ENCODE measurements at regions not wholly inside any gene's neighbourhood (a gene's known extent, or its start where the extent isn't known, plus 50 kb on each side); places are given as distances from the start of the nearest gene placed in this dataset.

DNA sequence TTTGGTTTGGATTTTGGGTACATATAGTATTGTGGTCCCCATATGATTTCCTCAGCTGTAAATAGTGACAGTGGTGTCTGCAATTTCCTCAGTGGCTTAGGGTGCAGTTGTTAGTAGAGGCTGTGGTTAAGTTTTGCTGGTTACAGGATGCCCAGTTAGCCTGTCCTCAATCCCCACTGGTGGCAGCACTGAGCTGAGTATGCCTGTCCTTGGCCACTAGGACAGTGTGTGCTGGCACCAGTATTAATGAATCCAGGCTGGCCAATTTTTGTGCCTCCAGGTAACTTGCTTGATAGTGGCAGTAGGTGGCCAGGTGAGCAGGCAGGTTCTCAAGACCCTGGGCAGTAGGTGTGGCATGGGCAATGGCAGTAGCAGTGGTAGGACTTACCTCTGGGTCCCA is 973.1 kb downstream of the TMEM182 start:
- H2AK5ac ChIP-seq (ENCODE audit: insufficient read length, low read length): no peak overlapping the region
- H3K79me2 ChIP-seq (ENCODE audit: insufficient read depth, low read length): no peaks in the 10 kb centered on the region
- no peak overlapping the region for H2BK120ac ChIP-seq (ENCODE audit: low read depth, low read length, poor library complexity, severe bottlenecking)
- H2AFZ ChIP-seq (ENCODE audit: low read length): no peak overlapping the region
- no peak overlapping the region for H3K56ac ChIP-seq (ENCODE audit: insufficient read length, low read depth, low read length)
- no peak overlapping the region for H2BK20ac ChIP-seq (ENCODE audit: low read depth, low read length, poor library complexity, severe bottlenecking)
- no peak overlapping the region for H3K4me2 ChIP-seq (ENCODE audit: insufficient read depth, insufficient read length, low read length)
- no peak overlapping the region for H2BK5ac ChIP-seq (ENCODE audit: insufficient read length, low read length)
- peak; percentile 56 for DNase-seq
- no peak overlapping the region for H3K14ac ChIP-seq (ENCODE audit: insufficient read depth, low read length)
- Mint-ChIP-seq H3K36me3 (ENCODE audit: insufficient read depth in 1 of 3, low read depth in 3 of 3) (peaks cover 0 to 9% (median 2%) of the 10 kb centered on the region in 3 experiments; a peak in 3 of 7 replicates), H3K9me3 (peaks cover 8 to 15% of the 10 kb centered on the region in 2 experiments), H3K4me3 (no peak overlapping the region), H3K27ac (no peak overlapping the region), H3K27me3 (ENCODE audit: low read depth) (no peaks in the 10 kb centered on the region), H3K4me1 (no peaks in the 10 kb centered on the region)
- H2BK12ac ChIP-seq (ENCODE audit: insufficient read length, low read depth, low read length): no peak overlapping the region
- H4K20me1 ChIP-seq (ENCODE audit: control insufficient read depth, insufficient read depth, insufficient read length): no peaks in the 10 kb centered on the region
- H4K8ac ChIP-seq (replicated peaks; ENCODE audit: insufficient read length, low read depth, low read length): no peak overlapping the region
- H3K9me3 ChIP-seq (ENCODE audit: control insufficient read depth, low read depth, low read length): no peaks in the 10 kb centered on the region
- H3K4ac ChIP-seq (ENCODE audit: low read depth, low read length): no peak overlapping the region
- no peaks in the 10 kb centered on the region; the same call in 1 of the 2 replicates for H3K4me1 ChIP-seq (ENCODE audit: insufficient read depth, low read length)
- H3K18ac ChIP-seq (ENCODE audit: insufficient read length, low read depth, low read length): no peak overlapping the region
- H3K79me1 ChIP-seq (ENCODE audit: insufficient read depth, low read depth, low read length, poor library complexity, severe bottlenecking): no peaks in the 10 kb centered on the region
- H4K5ac ChIP-seq (ENCODE audit: insufficient read length, low read depth, low read length): no peak overlapping the region
- H3K23ac ChIP-seq (ENCODE audit: insufficient read length, low read depth, low read length): no peak overlapping the region
- no peak overlapping the region for H3K9ac ChIP-seq (ENCODE audit: extremely low read depth, insufficient read length, low read length)
- H3K27ac ChIP-seq (ENCODE audit: insufficient read length, low read depth, low read length): no peak overlapping the region
- no peak overlapping the region for H2BK15ac ChIP-seq (ENCODE audit: low read depth, low read length)
- H4K91ac ChIP-seq (ENCODE audit: insufficient read length, low read depth, low read length): no peak overlapping the region
- TF ChIP-seq, protein P1, sequence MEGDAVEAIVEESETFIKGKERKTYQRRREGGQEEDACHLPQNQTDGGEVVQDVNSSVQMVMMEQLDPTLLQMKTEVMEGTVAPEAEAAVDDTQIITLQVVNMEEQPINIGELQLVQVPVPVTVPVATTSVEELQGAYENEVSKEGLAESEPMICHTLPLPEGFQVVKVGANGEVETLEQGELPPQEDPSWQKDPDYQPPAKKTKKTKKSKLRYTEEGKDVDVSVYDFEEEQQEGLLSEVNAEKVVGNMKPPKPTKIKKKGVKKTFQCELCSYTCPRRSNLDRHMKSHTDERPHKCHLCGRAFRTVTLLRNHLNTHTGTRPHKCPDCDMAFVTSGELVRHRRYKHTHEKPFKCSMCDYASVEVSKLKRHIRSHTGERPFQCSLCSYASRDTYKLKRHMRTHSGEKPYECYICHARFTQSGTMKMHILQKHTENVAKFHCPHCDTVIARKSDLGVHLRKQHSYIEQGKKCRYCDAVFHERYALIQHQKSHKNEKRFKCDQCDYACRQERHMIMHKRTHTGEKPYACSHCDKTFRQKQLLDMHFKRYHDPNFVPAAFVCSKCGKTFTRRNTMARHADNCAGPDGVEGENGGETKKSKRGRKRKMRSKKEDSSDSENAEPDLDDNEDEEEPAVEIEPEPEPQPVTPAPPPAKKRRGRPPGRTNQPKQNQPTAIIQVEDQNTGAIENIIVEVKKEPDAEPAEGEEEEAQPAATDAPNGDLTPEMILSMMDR (conservative IDR thresholded peaks at IDR 0.05): peak; percentile 65; the same call in 2 of the 3 replicates
- no peak overlapping the region for H3T11ph ChIP-seq (ENCODE audit: low read length)
- H3K27me3 ChIP-seq (ENCODE audit: insufficient read depth, low read length): no peaks in the 10 kb centered on the region
- no peaks in the 10 kb centered on the region for H3K23me2 ChIP-seq (ENCODE audit: insufficient read length, low read depth, low read length, poor library complexity, severe bottlenecking)

All from H9 (cell line).